Gastroesophageal sphincter (tissue), 3 donors: ENCODE measurements at regions not wholly inside any gene's neighbourhood (a gene's known extent, or its start where the extent isn't known, plus 50 kb on each side); places are given as distances from the start of the nearest gene placed in this dataset.

Source experiments
- POLR2A ChIP-seq, 2 donors: fragments of 450-650 bp; IDR thresholded peaks; one replicate each; pipeline ENCODE4 v1.6.1; 2017; ENCODE audit warnings: antibody characterized with exemption in 2 of 2, mild to moderate bottlenecking in 2 of 2, moderate library complexity in 1 of 2
- TF ChIP-seq, protein P1 (sequence below), 4 experiments: fragments of 200-600 bp in 2 of 4; fragments of 450-650 bp in 2 of 4; sonication (generic) in 1 of 4; IDR thresholded peaks; one replicate each; pipeline ENCODE4 v1.5.1; 2017 to 2019; ENCODE audit warnings: antibody characterized with exemption in 4 of 4, mild to moderate bottlenecking in 2 of 4, moderate library complexity in 2 of 4

DNA sequence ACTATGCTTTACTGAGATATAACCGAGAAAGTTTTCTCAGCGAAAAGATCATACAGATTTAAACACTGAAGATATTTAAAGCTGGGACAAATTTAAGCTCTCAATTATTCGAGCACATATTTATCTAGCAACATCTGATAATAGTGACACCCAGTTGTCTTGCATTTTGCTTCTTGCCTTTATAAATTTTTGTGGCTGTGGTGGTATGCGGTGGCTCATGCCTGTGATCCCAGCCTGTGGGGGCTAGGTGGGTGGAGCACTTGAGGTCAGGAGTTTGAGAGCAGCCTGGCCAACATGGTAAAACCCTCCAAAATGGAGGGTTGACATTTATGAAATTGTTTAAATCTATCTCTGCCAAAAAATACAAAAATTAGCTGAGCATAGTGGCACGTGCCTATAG lies 312.2 kb downstream of the SPATA17 start:
- no peak for TF ChIP-seq POLR2A (IDR thresholded peaks at IDR 0.05)
- TF ChIP-seq, protein P1, sequence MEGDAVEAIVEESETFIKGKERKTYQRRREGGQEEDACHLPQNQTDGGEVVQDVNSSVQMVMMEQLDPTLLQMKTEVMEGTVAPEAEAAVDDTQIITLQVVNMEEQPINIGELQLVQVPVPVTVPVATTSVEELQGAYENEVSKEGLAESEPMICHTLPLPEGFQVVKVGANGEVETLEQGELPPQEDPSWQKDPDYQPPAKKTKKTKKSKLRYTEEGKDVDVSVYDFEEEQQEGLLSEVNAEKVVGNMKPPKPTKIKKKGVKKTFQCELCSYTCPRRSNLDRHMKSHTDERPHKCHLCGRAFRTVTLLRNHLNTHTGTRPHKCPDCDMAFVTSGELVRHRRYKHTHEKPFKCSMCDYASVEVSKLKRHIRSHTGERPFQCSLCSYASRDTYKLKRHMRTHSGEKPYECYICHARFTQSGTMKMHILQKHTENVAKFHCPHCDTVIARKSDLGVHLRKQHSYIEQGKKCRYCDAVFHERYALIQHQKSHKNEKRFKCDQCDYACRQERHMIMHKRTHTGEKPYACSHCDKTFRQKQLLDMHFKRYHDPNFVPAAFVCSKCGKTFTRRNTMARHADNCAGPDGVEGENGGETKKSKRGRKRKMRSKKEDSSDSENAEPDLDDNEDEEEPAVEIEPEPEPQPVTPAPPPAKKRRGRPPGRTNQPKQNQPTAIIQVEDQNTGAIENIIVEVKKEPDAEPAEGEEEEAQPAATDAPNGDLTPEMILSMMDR (IDR thresholded peaks at IDR 0.05), result no peak
